ENCODE measurements at regions not wholly inside any gene's neighbourhood (a gene's known extent, or its start where the extent isn't known, plus 50 kb on each side); places are given as distances from the start of the nearest gene placed in this dataset.

DNA sequence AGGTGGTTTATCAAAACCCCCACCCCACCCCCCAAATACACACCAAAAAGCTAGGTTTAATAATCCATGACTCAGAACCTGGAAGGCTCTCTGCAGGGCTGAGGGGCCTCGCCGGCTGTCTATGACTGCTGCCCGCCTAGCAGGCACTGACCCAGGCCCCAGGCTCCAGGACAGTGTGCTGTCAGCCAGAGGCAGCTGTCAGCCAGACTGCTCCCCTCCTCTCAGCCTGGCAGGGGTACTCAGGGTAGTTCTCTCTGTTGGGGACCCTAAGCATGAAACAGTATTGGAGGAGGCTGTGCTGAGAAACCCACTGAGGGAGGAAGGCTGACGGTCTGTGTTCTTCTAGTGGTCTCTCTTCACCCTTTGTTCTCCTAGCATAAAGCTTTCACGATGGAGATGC lies 90.3 kb downstream of the CCDC185 start:
- H3K14ac ChIP-seq (replicated peaks; ENCODE audit: low read depth, low read length), result no peak overlapping the region
- no CpG with 5 or more reads among the region's 5 CpGs for WGBS, 2 experiments (ENCODE audit: extremely low coverage in 2 of 2, insufficient read length in 1 of 2)
- no peak overlapping the region for H3K27ac ChIP-seq (ENCODE audit: insufficient read depth, low read length)
- no peak overlapping the region for H2AFZ ChIP-seq (replicated peaks; ENCODE audit: low read length, poor library complexity)
- H2BK120ac ChIP-seq (ENCODE audit: low read depth, low read length), result no peak overlapping the region
- no peak overlapping the region for H2AK5ac ChIP-seq (ENCODE audit: low read depth, low read length)
- H3K18ac ChIP-seq (ENCODE audit: low read depth, low read length), result no peak overlapping the region
- no peaks in the 10 kb centered on the region for H3K79me1 ChIP-seq (ENCODE audit: low read depth in 1 of 2, low read length in 2 of 2)
- no peak for TF ChIP-seq RFX5 (IDR thresholded peaks at IDR 0.05; ENCODE audit: low read depth, low read length)
- no peak for TF ChIP-seq BHLHE40 (IDR thresholded peaks at IDR 0.05; ENCODE audit: low read depth, low read length)
- TF ChIP-seq RAD21 (IDR thresholded peaks at IDR 0.05; ENCODE audit: low read length), result no peak
- no peak for TF ChIP-seq FOS (IDR thresholded peaks at IDR 0.05; ENCODE audit: low read depth, low read length)
- TF ChIP-seq, protein P1, sequence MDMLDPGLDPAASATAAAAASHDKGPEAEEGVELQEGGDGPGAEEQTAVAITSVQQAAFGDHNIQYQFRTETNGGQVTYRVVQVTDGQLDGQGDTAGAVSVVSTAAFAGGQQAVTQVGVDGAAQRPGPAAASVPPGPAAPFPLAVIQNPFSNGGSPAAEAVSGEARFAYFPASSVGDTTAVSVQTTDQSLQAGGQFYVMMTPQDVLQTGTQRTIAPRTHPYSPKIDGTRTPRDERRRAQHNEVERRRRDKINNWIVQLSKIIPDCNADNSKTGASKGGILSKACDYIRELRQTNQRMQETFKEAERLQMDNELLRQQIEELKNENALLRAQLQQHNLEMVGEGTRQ (IDR thresholded peaks at IDR 0.05; ENCODE audit: low read depth, low read length), result no peak
- TF ChIP-seq MXI1 (IDR thresholded peaks at IDR 0.05; ENCODE audit: borderline replicate concordance, low read depth, low read length), result no peak
- no peak for TF ChIP-seq CHD1 (IDR thresholded peaks at IDR 0.05; ENCODE audit: low read depth, low read length)
- TF ChIP-seq MAZ (IDR thresholded peaks at IDR 0.05; ENCODE audit: borderline replicate concordance, low read depth, low read length), result no peak
- TF ChIP-seq, protein P2, sequence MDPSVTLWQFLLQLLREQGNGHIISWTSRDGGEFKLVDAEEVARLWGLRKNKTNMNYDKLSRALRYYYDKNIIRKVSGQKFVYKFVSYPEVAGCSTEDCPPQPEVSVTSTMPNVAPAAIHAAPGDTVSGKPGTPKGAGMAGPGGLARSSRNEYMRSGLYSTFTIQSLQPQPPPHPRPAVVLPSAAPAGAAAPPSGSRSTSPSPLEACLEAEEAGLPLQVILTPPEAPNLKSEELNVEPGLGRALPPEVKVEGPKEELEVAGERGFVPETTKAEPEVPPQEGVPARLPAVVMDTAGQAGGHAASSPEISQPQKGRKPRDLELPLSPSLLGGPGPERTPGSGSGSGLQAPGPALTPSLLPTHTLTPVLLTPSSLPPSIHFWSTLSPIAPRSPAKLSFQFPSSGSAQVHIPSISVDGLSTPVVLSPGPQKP (IDR thresholded peaks at IDR 0.05; ENCODE audit: borderline replicate concordance, low read depth, low read length), result no peak
- TF ChIP-seq RCOR1 (IDR thresholded peaks at IDR 0.05; ENCODE audit: insufficient replicate concordance, low read length), result no peak
- no peak for TF ChIP-seq POLR2A (IDR thresholded peaks at IDR 0.05; ENCODE audit: low read depth, low read length)
- TF ChIP-seq, protein P3, sequence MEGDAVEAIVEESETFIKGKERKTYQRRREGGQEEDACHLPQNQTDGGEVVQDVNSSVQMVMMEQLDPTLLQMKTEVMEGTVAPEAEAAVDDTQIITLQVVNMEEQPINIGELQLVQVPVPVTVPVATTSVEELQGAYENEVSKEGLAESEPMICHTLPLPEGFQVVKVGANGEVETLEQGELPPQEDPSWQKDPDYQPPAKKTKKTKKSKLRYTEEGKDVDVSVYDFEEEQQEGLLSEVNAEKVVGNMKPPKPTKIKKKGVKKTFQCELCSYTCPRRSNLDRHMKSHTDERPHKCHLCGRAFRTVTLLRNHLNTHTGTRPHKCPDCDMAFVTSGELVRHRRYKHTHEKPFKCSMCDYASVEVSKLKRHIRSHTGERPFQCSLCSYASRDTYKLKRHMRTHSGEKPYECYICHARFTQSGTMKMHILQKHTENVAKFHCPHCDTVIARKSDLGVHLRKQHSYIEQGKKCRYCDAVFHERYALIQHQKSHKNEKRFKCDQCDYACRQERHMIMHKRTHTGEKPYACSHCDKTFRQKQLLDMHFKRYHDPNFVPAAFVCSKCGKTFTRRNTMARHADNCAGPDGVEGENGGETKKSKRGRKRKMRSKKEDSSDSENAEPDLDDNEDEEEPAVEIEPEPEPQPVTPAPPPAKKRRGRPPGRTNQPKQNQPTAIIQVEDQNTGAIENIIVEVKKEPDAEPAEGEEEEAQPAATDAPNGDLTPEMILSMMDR (conservative IDR thresholded peaks at IDR 0.05; ENCODE audit: low read depth, low read length), result no peak
- no peak for TF ChIP-seq MAFK (IDR thresholded peaks at IDR 0.05; ENCODE audit: low read depth, low read length)
- TF ChIP-seq SMC3 (IDR thresholded peaks at IDR 0.05; ENCODE audit: low read depth, low read length), result no peak
- TF ChIP-seq CEBPB (IDR thresholded peaks at IDR 0.05; ENCODE audit: low read depth, low read length), result no peak
- no peak for TF ChIP-seq NFE2L2 (IDR thresholded peaks at IDR 0.05; ENCODE audit: low read depth, low read length)
- intact Hi-C loops (cut with micrococcal nuclease), result no loop called here
- DNase-seq, result no peak
- H4K8ac ChIP-seq (ENCODE audit: low read depth in 2 of 2, low read length in 2 of 2), result no peak overlapping the region
- no peaks in the 10 kb centered on the region for H3K4me1 ChIP-seq (ENCODE audit: control insufficient read depth, insufficient read depth, low read length)
- H3K36me3 ChIP-seq (ENCODE audit: control insufficient read depth, insufficient read depth, low read length), result no peaks in the 10 kb centered on the region
- ChIA-PET POLR2A (ENCODE audit: unreplicated experiment) (no interaction called here), CTCF (interaction anchor here (1.0 kb wide), 1 partner anchor 361 kb away, joined by 3 read pairs; no protein-coding TSS in a partner anchor)
- no peak overlapping the region for H3K56ac ChIP-seq (ENCODE audit: extremely low read depth, insufficient read depth, low read length)
- H3K9me3 ChIP-seq (ENCODE audit: control insufficient read depth, insufficient read depth, low read length), result no peaks in the 10 kb centered on the region
- no peak overlapping the region for H2BK20ac ChIP-seq (ENCODE audit: low read depth, low read length)
- BruUV-seq (replicated peaks), result no TSS peak
- peaks cover 41% of the 10 kb centered on the region for H3K27me3 ChIP-seq (ENCODE audit: control insufficient read depth, insufficient read depth, low read length)
- in situ Hi-C loops (cut with MboI; ENCODE audit: low sequenced_read_pairs), result no loop called here
- H2AK9ac ChIP-seq (replicated peaks; ENCODE audit: low read depth, low read length, poor library complexity), result no peak overlapping the region
- no peak overlapping the region for H2BK5ac ChIP-seq (ENCODE audit: low read depth, low read length, poor library complexity, severe bottlenecking)
- H4K20me1 ChIP-seq (ENCODE audit: insufficient read depth, low read length), result no peaks in the 10 kb centered on the region
- no peak overlapping the region for H3K9ac ChIP-seq (ENCODE audit: low read depth, low read length)
- no peaks in the 10 kb centered on the region for H3K9me1 ChIP-seq (ENCODE audit: insufficient read depth, low read length)
- H3K4me2 ChIP-seq (ENCODE audit: low read depth, low read length), result no peak overlapping the region
- H4K91ac ChIP-seq (ENCODE audit: insufficient read depth, low read depth, low read length), result no peak overlapping the region
- no peak overlapping the region for H3K4ac ChIP-seq (ENCODE audit: low read depth, low read length)
- H2BK15ac ChIP-seq (ENCODE audit: low read depth, low read length), result no peak overlapping the region
- no peak overlapping the region for H3K23ac ChIP-seq (ENCODE audit: low read depth, low read length)
- ATAC-seq (ENCODE audit: low read depth), result no peak
- no peak overlapping the region for H3K4me3 ChIP-seq (ENCODE audit: insufficient read depth, low read depth, low read length)
- dilution Hi-C loops (cut with HindIII; ENCODE audit: low sequenced_read_pairs, unreplicated experiment), result no loop called here
- H4K5ac ChIP-seq (ENCODE audit: low read depth, low read length), result no peak overlapping the region

Data from IMR-90 (cell line).